GM23338 (cell line): ENCODE measurements at regions not wholly inside any gene's neighbourhood (a gene's known extent, or its start where the extent isn't known, plus 50 kb on each side); places are given as distances from the start of the nearest gene placed in this dataset.

ENCODE experiments used
- ATAC-seq: fragments of 200-7000 bp; cut with Tn5 transposase; 3 replicates; pipeline ENCODE4 v1.9.1; 2020
- DNase-seq: peaks from one replicate; pipeline ENCODE4 v3.0.0-alpha.2; 2015; ENCODE audit warnings: low spot score
- H2AFZ ChIP-seq: fragments of 200-600 bp; sonication (generic); 2 replicates; pipeline ENCODE4 v1.8.0; 2016; ENCODE audit warnings: antibody characterized with exemption, mild to moderate bottlenecking, moderate library complexity
- H3F3A ChIP-seq: fragments of 200-600 bp; sonication (generic); replicated peaks from 2 replicates; pipeline ENCODE4 v1.8.0; 2017; ENCODE audit warnings: antibody characterized with exemption, mixed run types, low read depth
- H3K27ac ChIP-seq: fragments of 200-600 bp; sonication (generic); 2 replicates; pipeline ENCODE4 v1.6.1; 2016; ENCODE audit warnings: low read depth
- H3K27me3 ChIP-seq: fragments of 200-600 bp; sonication (generic); 2 replicates; pipeline ENCODE4 v1.8.0; 2016; ENCODE audit warnings: mild to moderate bottlenecking, mixed run types, moderate library complexity; ENCODE audit not compliant: insufficient read depth
- H3K36me3 ChIP-seq: fragments of 200-600 bp; sonication (generic); 2 replicates; pipeline ENCODE4 v1.8.0; 2016; ENCODE audit warnings: mild to moderate bottlenecking; ENCODE audit not compliant: insufficient read depth
- H3K4me1 ChIP-seq: fragments of 200-600 bp; sonication (generic); 2 replicates; pipeline ENCODE4 v1.8.0; 2016; ENCODE audit warnings: mild to moderate bottlenecking, moderate library complexity; ENCODE audit not compliant: insufficient read depth
- H3K4me2 ChIP-seq: fragments of 200-600 bp; sonication (generic); 2 replicates; pipeline ENCODE4 v1.7.1; 2017; ENCODE audit warnings: mixed run types
- H3K4me3 ChIP-seq: fragments of 200-600 bp; sonication (generic); 2 replicates; pipeline ENCODE4 v1.6.1; 2016; ENCODE audit warnings: mixed run types
- H3K79me2 ChIP-seq: fragments of 200-600 bp; sonication (generic); replicated peaks from 2 replicates; pipeline ENCODE4 v1.8.0; 2017; ENCODE audit warnings: mild to moderate bottlenecking; ENCODE audit not compliant: insufficient read depth
- H3K9me2 ChIP-seq: fragments of 200-600 bp; sonication (generic); 2 replicates; pipeline ENCODE4 v1.8.0; 2017; ENCODE audit not compliant: insufficient read depth
- H4K20me1 ChIP-seq: fragments of 200-600 bp; sonication (generic); replicated peaks from 2 replicates; pipeline ENCODE4 v1.8.0; 2017; ENCODE audit warnings: mild to moderate bottlenecking; ENCODE audit not compliant: insufficient read depth
- H3K27ac Mint-ChIP-seq: 2 replicates; pipeline ENCODE4 v1.8.0; 2020; ENCODE audit warnings: inconsistent platforms, mild to moderate bottlenecking, moderate library complexity, mixed read lengths
- H3K27me3 Mint-ChIP-seq: 3 replicates; pipeline ENCODE4 v1.8.0; 2022; ENCODE audit warnings: low read depth, mild to moderate bottlenecking, moderate library complexity, mixed read lengths, inconsistent platforms; ENCODE audit not compliant: insufficient read depth, poor library complexity
- H3K36me3 Mint-ChIP-seq: 3 replicates; pipeline ENCODE4 v1.8.0; 2021; ENCODE audit warnings: low read depth, mild to moderate bottlenecking, inconsistent platforms, moderate library complexity, mixed read lengths
- H3K4me1 Mint-ChIP-seq: 3 replicates; pipeline ENCODE4 v1.8.0; 2020; ENCODE audit warnings: mild to moderate bottlenecking, inconsistent platforms, mixed read lengths
- H3K4me3 Mint-ChIP-seq: 3 replicates; pipeline ENCODE4 v1.8.0; 2021; ENCODE audit warnings: moderate library complexity, mild to moderate bottlenecking, inconsistent platforms, mixed read lengths
- H3K9me3 Mint-ChIP-seq: 3 replicates; pipeline ENCODE4 v1.8.0; 2020; ENCODE audit warnings: moderate library complexity, mild to moderate bottlenecking, inconsistent platforms, mixed read lengths
- CREB1 ChIP-seq: fragments of 250-450 bp; sonication (Bioruptor Pico); IDR thresholded peaks from 2 replicates; pipeline ENCODE4 v1.5.0; 2020; ENCODE audit warnings: low read depth, mild to moderate bottlenecking, moderate library complexity
- CTCF ChIP-seq, 2 experiments: fragments of 200-600 bp in 1 of 2; sonication (generic) in 1 of 2; conservative IDR thresholded peaks; 2 replicates each; pipeline versions ENCODE4 v1.5.1 to v1.6.1; 2016 to 2017; ENCODE audit warnings: antibody characterized with exemption in 2 of 2, low read depth in 2 of 2, mild to moderate bottlenecking in 2 of 2, moderate library complexity in 1 of 2
- ETS1 ChIP-seq: IDR thresholded peaks from 2 replicates; pipeline ENCODE4 v1.6.1; 2016; ENCODE audit warnings: antibody characterized with exemption
- EZH2 ChIP-seq: fragments of 200-600 bp; sonication (generic); IDR thresholded peaks from one replicate; pipeline ENCODE4 v1.8.0; 2017; ENCODE audit warnings: antibody characterized with exemption, mild to moderate bottlenecking, low read depth; ENCODE audit not compliant: unreplicated experiment
- EZH2phosphoT487 ChIP-seq: fragments of 200-600 bp; sonication (generic); IDR thresholded peaks from one replicate; pipeline ENCODE4 v1.8.1; 2018; ENCODE audit warnings: antibody characterized with exemption; ENCODE audit not compliant: unreplicated experiment
- JUNB ChIP-seq: IDR thresholded peaks from one replicate; pipeline ENCODE4 v1.6.1; 2016; ENCODE audit warnings: antibody characterized with exemption; ENCODE audit not compliant: unreplicated experiment
- NANOG ChIP-seq: IDR thresholded peaks from 2 replicates; pipeline ENCODE4 v1.6.1; 2016; ENCODE audit warnings: antibody characterized with exemption, borderline replicate concordance
- POLR2AphosphoS5 ChIP-seq: IDR thresholded peaks from 2 replicates; pipeline ENCODE4 v1.6.1; 2016; ENCODE audit warnings: antibody characterized with exemption, low read depth
- STAT1 ChIP-seq: IDR thresholded peaks from one replicate; pipeline ENCODE4 v1.6.1; 2016; ENCODE audit warnings: antibody characterized with exemption; ENCODE audit not compliant: unreplicated experiment
- ZNF114 ChIP-seq: fragments of 250-450 bp; sonication (Bioruptor Pico); IDR thresholded peaks from 2 replicates; pipeline ENCODE4 v1.5.0; 2020; ENCODE audit warnings: mild to moderate bottlenecking, moderate library complexity
- ZNF331 ChIP-seq: fragments of 250-450 bp; sonication (Bioruptor Pico); IDR thresholded peaks from 2 replicates; pipeline ENCODE4 v1.5.0; 2020; ENCODE audit warnings: low read depth, mild to moderate bottlenecking, moderate library complexity
- ZNF462 ChIP-seq: fragments of 250-450 bp; sonication (Bioruptor Pico); IDR thresholded peaks from 2 replicates; pipeline ENCODE4 v1.5.0; 2020; ENCODE audit warnings: mild to moderate bottlenecking, moderate library complexity
- TF ChIP-seq, protein P1 (sequence below): IDR thresholded peaks from one replicate; pipeline ENCODE4 v1.6.1; 2018; ENCODE audit warnings: antibody characterized with exemption; ENCODE audit not compliant: unreplicated experiment

- Histone ChIP-seq H3K27ac (no peak overlapping the region), H3K4me2 (no peak overlapping the region), H3K4me3 (no peak overlapping the region), H3K79me2 (no peaks in the 10 kb centered on the region), H3K36me3 (no peaks in the 10 kb centered on the region), H2AFZ (no peak overlapping the region), H3K4me1 (no peaks in the 10 kb centered on the region), H3K27me3 (no peaks in the 10 kb centered on the region), H3K9me2 (no peaks in the 10 kb centered on the region), H4K20me1 (no peaks in the 10 kb centered on the region), H3F3A (no peaks in the 10 kb centered on the region)
- Mint-ChIP-seq H3K4me1 (peaks cover 8% of the 10 kb centered on the region), H3K9me3 (no peaks in the 10 kb centered on the region), H3K27ac (no peak overlapping the region), H3K27me3 (no peaks in the 10 kb centered on the region), H3K4me3 (no peak overlapping the region), H3K36me3 (no peaks in the 10 kb centered on the region)
- no peak for TF ChIP-seq JUNB
- no peak for TF ChIP-seq EZH2phosphoT487
- TF ChIP-seq CREB1 = no peak
- TF ChIP-seq, protein P1, sequence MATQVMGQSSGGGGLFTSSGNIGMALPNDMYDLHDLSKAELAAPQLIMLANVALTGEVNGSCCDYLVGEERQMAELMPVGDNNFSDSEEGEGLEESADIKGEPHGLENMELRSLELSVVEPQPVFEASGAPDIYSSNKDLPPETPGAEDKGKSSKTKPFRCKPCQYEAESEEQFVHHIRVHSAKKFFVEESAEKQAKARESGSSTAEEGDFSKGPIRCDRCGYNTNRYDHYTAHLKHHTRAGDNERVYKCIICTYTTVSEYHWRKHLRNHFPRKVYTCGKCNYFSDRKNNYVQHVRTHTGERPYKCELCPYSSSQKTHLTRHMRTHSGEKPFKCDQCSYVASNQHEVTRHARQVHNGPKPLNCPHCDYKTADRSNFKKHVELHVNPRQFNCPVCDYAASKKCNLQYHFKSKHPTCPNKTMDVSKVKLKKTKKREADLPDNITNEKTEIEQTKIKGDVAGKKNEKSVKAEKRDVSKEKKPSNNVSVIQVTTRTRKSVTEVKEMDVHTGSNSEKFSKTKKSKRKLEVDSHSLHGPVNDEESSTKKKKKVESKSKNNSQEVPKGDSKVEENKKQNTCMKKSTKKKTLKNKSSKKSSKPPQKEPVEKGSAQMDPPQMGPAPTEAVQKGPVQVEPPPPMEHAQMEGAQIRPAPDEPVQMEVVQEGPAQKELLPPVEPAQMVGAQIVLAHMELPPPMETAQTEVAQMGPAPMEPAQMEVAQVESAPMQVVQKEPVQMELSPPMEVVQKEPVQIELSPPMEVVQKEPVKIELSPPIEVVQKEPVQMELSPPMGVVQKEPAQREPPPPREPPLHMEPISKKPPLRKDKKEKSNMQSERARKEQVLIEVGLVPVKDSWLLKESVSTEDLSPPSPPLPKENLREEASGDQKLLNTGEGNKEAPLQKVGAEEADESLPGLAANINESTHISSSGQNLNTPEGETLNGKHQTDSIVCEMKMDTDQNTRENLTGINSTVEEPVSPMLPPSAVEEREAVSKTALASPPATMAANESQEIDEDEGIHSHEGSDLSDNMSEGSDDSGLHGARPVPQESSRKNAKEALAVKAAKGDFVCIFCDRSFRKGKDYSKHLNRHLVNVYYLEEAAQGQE = no peak
- no peak for TF ChIP-seq ETS1
- no peak for TF ChIP-seq CTCF (conservative IDR thresholded peaks at IDR 0.05; ENCODE audit: low read depth in 2 of 2)
- TF ChIP-seq POLR2AphosphoS5 = no peak
- TF ChIP-seq ZNF114 (CRISPR knock-in tag) = no peak
- TF ChIP-seq ZNF462 (CRISPR knock-in tag) = no peak
- TF ChIP-seq NANOG = no peak
- TF ChIP-seq EZH2 = no peak
- TF ChIP-seq ZNF331 = no peak
- no peak for TF ChIP-seq STAT1
- ATAC-seq (no peak), DNase-seq (no peak)
Observed at GRCh38 chr12:86719381-86719780, 463.2 kb upstream of the MGAT4C start.
